PC-3 (cell line): ENCODE measurements at regions not wholly inside any gene's neighbourhood (a gene's known extent, or its start where the extent isn't known, plus 50 kb on each side); places are given as distances from the start of the nearest gene placed in this dataset.

ENCODE experiments used
- ATAC-seq: fragments of 200-7000 bp; cut with Tn5 transposase; 2 replicates; pipeline ENCODE4 v1.9.1; 2020; ENCODE audit warnings: mild to moderate bottlenecking, moderate library complexity
- BruUV-seq: library from RNA; stranded (reverse); fragments of 400-500 nt; replicated peaks from 2 replicates; lab custom pipeline; 2021; lab: Mats Ljungman, UMichigan
- CTCF ChIA-PET: fragments of 300-600 bp; sonication (Branson Sonifier 250); formaldehyde crosslinking; loops from one replicate; lab custom pipeline; 2022; ENCODE audit warnings: antibody characterized with exemption; lab: Charles Lee
- POLR2A ChIA-PET: fragments of 300-600 bp; sonication (Branson Sonifier 250); formaldehyde crosslinking; loops from one replicate; lab custom pipeline; 2022; ENCODE audit warnings: antibody characterized with exemption; ENCODE audit not compliant: unreplicated experiment; lab: Charles Lee
- DNase-seq: peaks from one replicate; pipeline ENCODE4 v3.0.0-alpha.2; 2015
- H2AFZ ChIP-seq: fragments of 300-600 bp; sonication (generic); 2 replicates; pipeline ENCODE4 v1.6.0; 2016; ENCODE audit warnings: antibody characterized with exemption, low read length
- H3F3A ChIP-seq: fragments of 300-600 bp; sonication (generic); one replicate; pipeline ENCODE4 v1.6.0; 2017; ENCODE audit warnings: antibody characterized with exemption, low read length, control low read depth, mild to moderate bottlenecking; ENCODE audit not compliant: unreplicated experiment
- H3K27ac ChIP-seq: fragments of 300-600 bp; sonication (generic); 2 replicates; pipeline ENCODE4 v1.5.1; 2016; ENCODE audit warnings: mild to moderate bottlenecking, low read length
- H3K27me3 ChIP-seq: fragments of 300-600 bp; sonication (generic); 2 replicates; pipeline ENCODE4 v1.6.1; 2016; ENCODE audit warnings: low read length, mixed read lengths
- H3K36me3 ChIP-seq: fragments of 300-600 bp; sonication (generic); 2 replicates; pipeline ENCODE4 v1.6.1; 2016; ENCODE audit warnings: low read depth, mixed run types, low read length, mixed read lengths
- H3K4me1 ChIP-seq: fragments of 300-600 bp; sonication (generic); 2 replicates; pipeline ENCODE4 v1.5.1; 2016; ENCODE audit warnings: low read length; ENCODE audit not compliant: insufficient read depth
- H3K4me2 ChIP-seq: fragments of 300-600 bp; sonication (generic); 2 replicates; pipeline ENCODE4 v1.6.0; 2016; ENCODE audit warnings: low read length
- H3K4me3 ChIP-seq: fragments of 300-600 bp; sonication (generic); 2 replicates; pipeline ENCODE4 v1.5.1; 2016; ENCODE audit warnings: mild to moderate bottlenecking, low read length, mixed read lengths
- H3K79me2 ChIP-seq: fragments of 300-600 bp; sonication (generic); 2 replicates; pipeline ENCODE4 v1.6.1; 2017; ENCODE audit warnings: low read length, mixed read lengths
- H3K9ac ChIP-seq: fragments of 300-600 bp; sonication (generic); 2 replicates; pipeline ENCODE4 v1.6.0; 2016; ENCODE audit warnings: mild to moderate bottlenecking, low read length
- H3K9me2 ChIP-seq: fragments of 300-600 bp; sonication (generic); replicated peaks from 2 replicates; pipeline ENCODE4 v1.6.1; 2016; ENCODE audit warnings: mixed run types, low read length, mixed read lengths
- H3K9me3 ChIP-seq: fragments of 300-600 bp; sonication (generic); 2 replicates; pipeline ENCODE4 v1.6.1; 2016; ENCODE audit warnings: low read length, mixed read lengths
- H4K20me1 ChIP-seq: fragments of 300-600 bp; sonication (generic); 2 replicates; pipeline ENCODE4 v1.6.1; 2016; ENCODE audit warnings: low read length, mixed read lengths
- CTCF ChIP-seq: fragments of 300-600 bp; sonication (generic); conservative IDR thresholded peaks from 2 replicates; pipeline ENCODE4 v1.5.1; 2017; ENCODE audit warnings: antibody characterized with exemption, low read depth, mild to moderate bottlenecking, low read length
- EZH2 ChIP-seq: fragments of 300-600 bp; sonication (generic); IDR thresholded peaks from one replicate; pipeline ENCODE4 v1.6.1; 2017; ENCODE audit warnings: antibody characterized with exemption, mild to moderate bottlenecking, low read length; ENCODE audit not compliant: unreplicated experiment
- EZH2phosphoT487 ChIP-seq: fragments of 300-600 bp; sonication (generic); IDR thresholded peaks from 2 replicates; pipeline ENCODE4 v1.6.1; 2018; ENCODE audit warnings: mild to moderate bottlenecking, antibody characterized with exemption, low read length, borderline replicate concordance
- intact Hi-C: fragments of 100-400 bp; cut with micrococcal nuclease; formaldehyde crosslinking; loops from 2 replicates; pipeline ENCODE4 v1.9.0; 2023

GRCh38 chr2:65789923-65790675, 357.7 kb upstream of the SPRED2 start:
- ATAC-seq (no peak), DNase-seq (no peak)
- no peak overlapping the region for H2AFZ ChIP-seq
- no peak overlapping the region for H3K4me3 ChIP-seq
- no peaks in the 10 kb centered on the region for H3K9me2 ChIP-seq
- CTCF ChIA-PET, result no interaction called here
- H4K20me1 ChIP-seq, result no peaks in the 10 kb centered on the region
- no peaks in the 10 kb centered on the region for H3K36me3 ChIP-seq
- POLR2A ChIA-PET, result no interaction called here
- TF ChIP-seq EZH2 (no peak), CTCF (no peak), EZH2phosphoT487 (no peak)
- no peak overlapping the region for H3K9ac ChIP-seq
- intact Hi-C loops, result no loop called here
- H3K27ac ChIP-seq, result no peak overlapping the region
- H3K4me1 ChIP-seq, result no peaks in the 10 kb centered on the region
- no peaks in the 10 kb centered on the region for H3K9me3 ChIP-seq
- H3F3A ChIP-seq, result no peaks in the 10 kb centered on the region
- H3K4me2 ChIP-seq, result no peak overlapping the region
- no peaks in the 10 kb centered on the region for H3K79me2 ChIP-seq
- H3K27me3 ChIP-seq, result peaks cover 82% of the 10 kb centered on the region
- BruUV-seq, result no TSS peak

GRCh38 chr2:65788556-65788955, 356.2 kb upstream of the SPRED2 start:
- TF ChIP-seq EZH2phosphoT487 (no peak), CTCF (no peak), EZH2 (no peak)
- no peak overlapping the region for H3K4me2 ChIP-seq
- CTCF ChIA-PET, result no interaction called here
- H3K27me3 ChIP-seq, result peaks cover 74% of the 10 kb centered on the region
- no peak overlapping the region for H3K27ac ChIP-seq
- no peak overlapping the region for H3K4me3 ChIP-seq
- intact Hi-C loops, result no loop called here
- no peaks in the 10 kb centered on the region for H3K79me2 ChIP-seq
- no peaks in the 10 kb centered on the region for H3K9me3 ChIP-seq
- no peaks in the 10 kb centered on the region for H3K36me3 ChIP-seq
- no peak overlapping the region for H3K9ac ChIP-seq
- DNase-seq, result no peak
- H3K4me1 ChIP-seq, result no peaks in the 10 kb centered on the region
- BruUV-seq, result no TSS peak
- H4K20me1 ChIP-seq, result no peaks in the 10 kb centered on the region
- POLR2A ChIA-PET, result no interaction called here
- H2AFZ ChIP-seq, result no peak overlapping the region
- no peak for ATAC-seq
- no peaks in the 10 kb centered on the region for H3F3A ChIP-seq
- H3K9me2 ChIP-seq, result no peaks in the 10 kb centered on the region

DNA sequence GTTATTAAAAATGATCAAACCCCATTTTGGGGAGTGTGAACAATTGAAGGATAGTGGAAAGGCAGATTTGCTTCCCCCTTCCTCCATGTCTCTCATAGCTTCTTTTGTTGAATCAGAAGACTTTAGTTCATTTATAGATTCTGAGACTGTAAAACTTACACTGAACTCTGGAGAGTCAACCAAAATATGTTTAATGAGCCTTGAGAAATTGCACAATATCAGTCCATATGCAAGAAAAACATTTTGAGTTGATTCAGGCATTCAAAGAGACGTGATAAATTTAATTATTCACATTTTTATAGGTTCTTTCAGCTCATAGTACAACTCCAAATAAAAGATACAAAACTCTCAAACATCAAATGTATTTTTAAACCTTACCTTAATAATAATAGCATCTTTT, 354.4 kb upstream of the SPRED2 start:
- no TSS peak for BruUV-seq
- no peak for TF ChIP-seq EZH2
- TF ChIP-seq CTCF, result no peak
- no peak for TF ChIP-seq EZH2phosphoT487

More for the DNA sequence above, 354.4 kb upstream of the SPRED2 start:
- H3F3A ChIP-seq, result no peaks in the 10 kb centered on the region
- H3K4me1 ChIP-seq, result no peaks in the 10 kb centered on the region
- no peaks in the 10 kb centered on the region for H4K20me1 ChIP-seq
- H2AFZ ChIP-seq, result no peak overlapping the region
- no peak overlapping the region for H3K9ac ChIP-seq
- DNase-seq, result no peak
- no peaks in the 10 kb centered on the region for H3K9me3 ChIP-seq
- H3K36me3 ChIP-seq, result no peaks in the 10 kb centered on the region
- no peak overlapping the region for H3K4me2 ChIP-seq
- no peak for ATAC-seq
- peaks cover 77% of the 10 kb centered on the region for H3K27me3 ChIP-seq
- no peaks in the 10 kb centered on the region for H3K9me2 ChIP-seq
- no peak overlapping the region for H3K27ac ChIP-seq
- POLR2A ChIA-PET, result no interaction called here
- intact Hi-C loops, result no loop called here
- H3K4me3 ChIP-seq, result no peak overlapping the region
- CTCF ChIA-PET, result no interaction called here
- H3K79me2 ChIP-seq, result no peaks in the 10 kb centered on the region
